CD4-positive, alpha-beta T cell (primary cell): ENCODE measurements at regions not wholly inside any gene's neighbourhood (a gene's known extent, or its start where the extent isn't known, plus 50 kb on each side); places are given as distances from the start of the nearest gene placed in this dataset.

Source experiments
- ATAC-seq: fragments of 200-7000 bp; cut with Tn5 transposase; one replicate; pipeline ENCODE4 v1.10.0; 2022; ENCODE audit warnings: mild to moderate bottlenecking; ENCODE audit not compliant: poor library complexity
- CTCF ChIA-PET: fragments of 350-600 bp; sonication (Branson Sonifier 250); formaldehyde crosslinking; loops from one replicate; lab custom pipeline; 2021; ENCODE audit warnings: antibody characterized with exemption, inconsistent platforms; lab: Charles Lee
- POLR2A ChIA-PET: fragments of 350-600 bp; sonication (Branson Sonifier 250); formaldehyde crosslinking; loops from one replicate; lab custom pipeline; 2021; ENCODE audit warnings: antibody characterized with exemption, inconsistent platforms; lab: Charles Lee
- DNase-seq, 14 experiments: peaks; one replicate each; pipeline ENCODE4 v3.0.0-alpha.2; 2013 to 2020; ENCODE audit warnings: mixed read lengths in 2 of 14
- H3K27ac ChIP-seq, 2 donors: one replicate each; pipeline versions ENCODE4 v1.5.1 to v1.7.0; 2013; ENCODE audit warnings: low read length in 2 of 2, low read depth in 1 of 2, mild to moderate bottlenecking in 1 of 2
- H3K27me3 ChIP-seq, 2 experiments: 1 replicate in 1 of 2; 2 replicates in 1 of 2; pipeline versions ENCODE4 v1.6.1 to v1.7.0; 2013; ENCODE audit warnings: low read length in 2 of 2, control low read depth in 1 of 2, mild to moderate bottlenecking in 1 of 2, moderate library complexity in 1 of 2; ENCODE audit not compliant: insufficient read depth in 2 of 2, control insufficient read depth in 1 of 2
- H3K36me3 ChIP-seq: one replicate; pipeline ENCODE4 v1.6.1; 2013; ENCODE audit warnings: low read length, control low read depth; ENCODE audit not compliant: insufficient read depth
- H3K4me1 ChIP-seq: one replicate; pipeline ENCODE4 v1.6.1; 2013; ENCODE audit warnings: low read length, control low read depth; ENCODE audit not compliant: insufficient read depth
- H3K4me3 ChIP-seq: one replicate; pipeline ENCODE4 v1.5.1; 2013; ENCODE audit warnings: mild to moderate bottlenecking, low read length, moderate library complexity
- H3K9me3 ChIP-seq, 2 experiments: 1 replicate in 1 of 2; 2 replicates in 1 of 2; pipeline versions ENCODE4 v1.6.1 to v1.7.0; 2013; ENCODE audit warnings: low read length in 2 of 2, mild to moderate bottlenecking in 2 of 2, control low read depth in 1 of 2, moderate library complexity in 1 of 2; ENCODE audit not compliant: control insufficient read depth in 1 of 2, insufficient read depth in 1 of 2
- H3K27ac Mint-ChIP-seq: one replicate; pipeline ENCODE4 v1.8.0; 2020; ENCODE audit warnings: mixed read lengths
- H3K27me3 Mint-ChIP-seq: one replicate; pipeline ENCODE4 v1.8.0; 2021; ENCODE audit warnings: mixed read lengths
- H3K36me3 Mint-ChIP-seq: one replicate; pipeline ENCODE4 v1.8.0; 2021; ENCODE audit warnings: low read depth, mixed read lengths
- H3K4me1 Mint-ChIP-seq: one replicate; pipeline ENCODE4 v1.8.0; 2021; ENCODE audit warnings: low read depth, mixed read lengths
- H3K4me3 Mint-ChIP-seq: one replicate; pipeline ENCODE4 v1.8.0; 2020; ENCODE audit warnings: mild to moderate bottlenecking, mixed read lengths
- H3K9me3 Mint-ChIP-seq: one replicate; pipeline ENCODE4 v1.8.0; 2020; ENCODE audit warnings: mixed read lengths
- CTCF ChIP-seq: fragments of 200-600 bp; IDR thresholded peaks from one replicate; pipeline ENCODE4 v1.8.0; 2022; ENCODE audit warnings: antibody characterized with exemption, mild to moderate bottlenecking
- intact Hi-C, 2 experiments: fragments of 100-400 bp; cut with DNase I in 1 of 2; cut with micrococcal nuclease in 1 of 2; formaldehyde crosslinking; loops; one replicate each; pipeline versions ENCODE4 v1.15.1 to v1.9.0; 2023 to 2025; cut with DNase I, micrococcal nuclease

GRCh38 chr6:122151763-122152162 is 247.7 kb upstream of the HSF2 start:
- no peak for TF ChIP-seq CTCF
- Histone ChIP-seq H3K4me1 (no peaks in the 10 kb centered on the region), H3K9me3 (peaks cover 0 to 5% of the 10 kb centered on the region in 2 experiments), H3K4me3 (no peak overlapping the region), H3K27me3 (no peaks in the 10 kb centered on the region), H3K36me3 (no peaks in the 10 kb centered on the region), H3K27ac (no peak overlapping the region)
- H3K9me3 Mint-ChIP-seq = peaks cover 3% of the 10 kb centered on the region
- no peak for ATAC-seq
- DNase-seq = no peak
- intact Hi-C loops = no loop called here
- H3K27me3 Mint-ChIP-seq = no peaks in the 10 kb centered on the region
- CTCF ChIA-PET = no interaction called here
- no peak overlapping the region for H3K27ac Mint-ChIP-seq
- H3K4me1 Mint-ChIP-seq = no peaks in the 10 kb centered on the region
- H3K36me3 Mint-ChIP-seq = no peaks in the 10 kb centered on the region
- POLR2A ChIA-PET = no interaction called here
- H3K4me3 Mint-ChIP-seq = no peak overlapping the region

GRCh38 chr6:122153557-122153956 is 245.9 kb upstream of the HSF2 start:
- intact Hi-C loops = no loop called here
- POLR2A ChIA-PET = no interaction called here
- no peaks in the 10 kb centered on the region for H3K27me3 Mint-ChIP-seq

GRCh38 chr6:122154155-122154554 is 245.3 kb upstream of the HSF2 start:
- TF ChIP-seq CTCF = no peak
- DNase-seq (no peak), ATAC-seq (no peak)
- Mint-ChIP-seq H3K9me3 (peaks cover 3% of the 10 kb centered on the region), H3K36me3 (no peaks in the 10 kb centered on the region), H3K27ac (no peak overlapping the region), H3K4me3 (no peak overlapping the region), H3K27me3 (no peaks in the 10 kb centered on the region), H3K4me1 (no peaks in the 10 kb centered on the region)
- Histone ChIP-seq H3K27me3 (no peaks in the 10 kb centered on the region), H3K27ac (no peak overlapping the region), H3K4me1 (no peaks in the 10 kb centered on the region), H3K36me3 (no peaks in the 10 kb centered on the region), H3K9me3 (peaks cover 0 to 5% of the 10 kb centered on the region in 2 experiments), H3K4me3 (no peak overlapping the region)
- intact Hi-C loops = no loop called here
- ChIA-PET POLR2A (no interaction called here), CTCF (no interaction called here)

More at GRCh38 chr6:122153557-122153956, 245.9 kb upstream of the HSF2 start:
- H3K9me3 ChIP-seq = peaks cover 0 to 5% of the 10 kb centered on the region in 2 experiments
- H3K4me1 Mint-ChIP-seq = no peaks in the 10 kb centered on the region
- H3K27me3 ChIP-seq = no peaks in the 10 kb centered on the region
- H3K4me3 ChIP-seq = no peak overlapping the region
- no peaks in the 10 kb centered on the region for H3K4me1 ChIP-seq
- no peak overlapping the region for H3K27ac Mint-ChIP-seq
- H3K36me3 Mint-ChIP-seq = no peaks in the 10 kb centered on the region
- DNase-seq (no peak), ATAC-seq (no peak)
- H3K27ac ChIP-seq = no peak overlapping the region
- H3K4me3 Mint-ChIP-seq = no peak overlapping the region
- CTCF ChIA-PET = no interaction called here
- no peak for TF ChIP-seq CTCF
- H3K9me3 Mint-ChIP-seq = peaks cover 3% of the 10 kb centered on the region
- no peaks in the 10 kb centered on the region for H3K36me3 ChIP-seq
